Left kidney (tissue), 1 donor: ENCODE measurements at regions not wholly inside any gene's neighbourhood (a gene's known extent, or its start where the extent isn't known, plus 50 kb on each side); places are given as distances from the start of the nearest gene placed in this dataset.

ENCODE experiments used
- DNase-seq: peaks from one replicate; pipeline ENCODE4 v3.0.0-alpha.2; 2013

GRCh38 chr20:50286174-50286511 is 95.5 kb downstream of the CEBPB start:
- DNase-seq, result no peak

- DNase-seq, result no peak
Observed at GRCh38 chr20:50286609-50287008, 96.0 kb downstream of the CEBPB start.

GRCh38 chr20:50287512-50287911 is 96.9 kb downstream of the CEBPB start:
- DNase-seq, result no peak

GRCh38 chr20:50288128-50288623 is 97.5 kb downstream of the CEBPB start:
- DNase-seq, result no peak

GRCh38 chr20:50289581-50289980 is 99.0 kb downstream of the CEBPB start:
- DNase-seq, result no peak

- DNase-seq, result no peak
Observed at GRCh38 chr20:50290112-50290511, 99.5 kb downstream of the CEBPB start.

- no peak for DNase-seq
Observed at GRCh38 chr20:50290808-50291207, 100.2 kb downstream of the CEBPB start.

GRCh38 chr20:50291254-50292078 is 100.8 kb downstream of the CEBPB start:
- no peak for DNase-seq

GRCh38 chr20:50292079-50292590 is 101.5 kb downstream of the CEBPB start:
- DNase-seq, result no peak

- no peak for DNase-seq
Observed at GRCh38 chr20:50292591-50293283, 102.1 kb downstream of the CEBPB start.

- no peak for DNase-seq
Observed at GRCh38 chr20:50293284-50294139, 102.9 kb downstream of the CEBPB start.

- no peak for DNase-seq
Observed at GRCh38 chr20:50294164-50295088, 103.8 kb downstream of the CEBPB start.

GRCh38 chr20:50295345-50295744 is 104.7 kb downstream of the CEBPB start:
- no peak for DNase-seq

- no peak for DNase-seq
Observed at GRCh38 chr20:50295762-50296449, 105.3 kb downstream of the CEBPB start.

- DNase-seq, result no peak
Observed at GRCh38 chr20:50296450-50297375, 106.1 kb downstream of the CEBPB start.

- DNase-seq, result no peak
Observed at GRCh38 chr20:50297498-50298376, 107.1 kb downstream of the CEBPB start.

GRCh38 chr20:50298554-50299324 is 108.1 kb downstream of the CEBPB start:
- no peak for DNase-seq

- no peak for DNase-seq
Observed at GRCh38 chr20:50299325-50299629, 108.6 kb downstream of the CEBPB start.
